HCT116 (cell line): ENCODE measurements at regions not wholly inside any gene's neighbourhood (a gene's known extent, or its start where the extent isn't known, plus 50 kb on each side); places are given as distances from the start of the nearest gene placed in this dataset.

Source experiments
- ATAC-seq: fragments of 200-7000 bp; cut with Tn5 transposase; 2 replicates; pipeline ENCODE4 v1.9.1; 2020; ENCODE audit warnings: mild to moderate bottlenecking, moderate library complexity
- BruUV-seq: library from RNA; stranded (reverse); fragments of 400-500 nt; replicated peaks from 2 replicates; lab custom pipeline; 2021; lab: Mats Ljungman, UMichigan
- CTCF ChIA-PET: fragments of 300-600 bp; sonication (Branson Sonifier 250); formaldehyde crosslinking; loops from one replicate; lab custom pipeline; 2021; ENCODE audit warnings: antibody characterized with exemption; lab: Charles Lee
- POLR2A ChIA-PET: fragments of 300-600, 350-600 bp; sonication (Branson Sonifier 250); formaldehyde crosslinking; loops from one replicate; lab custom pipeline; 2021; ENCODE audit warnings: antibody characterized with exemption; lab: Charles Lee
- RAD21 ChIA-PET, 2 experiments: fragments of 300-600 bp; sonication (Branson Sonifier 250); formaldehyde crosslinking; loops; one replicate each; lab custom pipeline; 2023; ENCODE audit warnings: low total read pairs in 2 of 2; ENCODE audit not compliant: uncharacterized antibody in 2 of 2, unreplicated experiment in 2 of 2, low non-redundant PET in 1 of 2; lab: Charles Lee
- DNase-seq: peaks from one replicate; pipeline ENCODE4 v3.0.0-alpha.2; 2010; ENCODE audit warnings: low read depth, low spot score
- H2AFZ ChIP-seq: fragments of 200-600 bp; shearing (Covaris generic), sonication (generic); 2 replicates; pipeline ENCODE4 v1.6.1; 2017; ENCODE audit warnings: low read depth, mixed run types, mixed read lengths, antibody characterized with exemption, low read length; ENCODE audit not compliant: poor library complexity, severe bottlenecking
- H3K27ac ChIP-seq: 2 replicates; pipeline ENCODE4 v1.5.1; 2012; ENCODE audit warnings: low read depth, low read length
- H3K27me3 ChIP-seq: fragments of 200-600 bp; sonication (generic); 2 replicates; pipeline ENCODE4 v1.6.1; 2016; ENCODE audit warnings: mixed run types, low read length, mixed read lengths; ENCODE audit not compliant: insufficient read depth
- H3K36me3 ChIP-seq, 2 experiments: fragments of 200-500 bp in 1 of 2; fragments of 200-600 bp in 1 of 2; sonication (Bioruptor generic) in 1 of 2; sonication (generic) in 1 of 2; 2 replicates each; pipeline versions ENCODE4 v1.5.1 to v1.6.1; 2014 to 2016; ENCODE audit warnings: low read length in 2 of 2, inconsistent platforms in 1 of 2, mixed read lengths in 1 of 2, mixed run types in 1 of 2; ENCODE audit not compliant: insufficient read depth in 2 of 2, control insufficient read depth in 1 of 2
- H3K4me1 ChIP-seq, 2 experiments: fragments of 200-600 bp in 1 of 2; sonication (generic) in 1 of 2; 2 replicates each; pipeline versions ENCODE4 v1.5.1 to v1.6.1; 2012 to 2017; ENCODE audit warnings: low read length in 2 of 2, inconsistent platforms in 1 of 2, mild to moderate bottlenecking in 1 of 2, mixed read lengths in 1 of 2, mixed run types in 1 of 2, moderate library complexity in 1 of 2; ENCODE audit not compliant: insufficient read depth in 2 of 2, control insufficient read depth in 1 of 2
- H3K4me2 ChIP-seq: fragments of 200-600 bp; sonication (generic); 2 replicates; pipeline ENCODE4 v1.6.1; 2017; ENCODE audit warnings: mixed run types, low read length, mixed read lengths
- H3K4me3 ChIP-seq, 2 experiments: fragments of 200-600 bp in 1 of 2; sonication (generic) in 1 of 2; replicated peaks in 1 of 2; 2 replicates each; pipeline ENCODE4 v1.5.1; 2011 to 2016; ENCODE audit warnings: low read length in 2 of 2, control low read depth in 1 of 2, low read depth in 1 of 2, mild to moderate bottlenecking in 1 of 2, mixed read lengths in 1 of 2, mixed run types in 1 of 2
- H3K79me2 ChIP-seq: fragments of 200-600 bp; sonication (generic); 2 replicates; pipeline ENCODE4 v1.6.1; 2017; ENCODE audit warnings: mild to moderate bottlenecking, mixed run types, low read length, moderate library complexity, mixed read lengths; ENCODE audit not compliant: insufficient read depth
- H3K9ac ChIP-seq: fragments of 200-600 bp; sonication (generic); 2 replicates; pipeline ENCODE4 v1.6.1; 2016; ENCODE audit warnings: low read length, mixed read lengths
- H3K9me2 ChIP-seq: fragments of 200-600 bp; sonication (generic), shearing (Covaris generic); 2 replicates; pipeline ENCODE4 v1.6.1; 2017; ENCODE audit warnings: mixed run types, mild to moderate bottlenecking, moderate library complexity; ENCODE audit not compliant: insufficient read depth
- H3K9me3 ChIP-seq, 2 experiments: fragments of 200-500 bp in 1 of 2; fragments of 200-600 bp in 1 of 2; sonication (Bioruptor generic) in 1 of 2; sonication (generic) in 1 of 2; 2 replicates each; pipeline ENCODE4 v1.6.1; 2014 to 2017; ENCODE audit warnings: low read length in 2 of 2, mixed read lengths in 2 of 2, inconsistent platforms in 1 of 2, low read depth in 1 of 2, mild to moderate bottlenecking in 1 of 2, mixed run types in 1 of 2, moderate library complexity in 1 of 2; ENCODE audit not compliant: control insufficient read depth in 1 of 2, insufficient read depth in 1 of 2
- H4K20me1 ChIP-seq: fragments of 200-600 bp; sonication (generic), shearing (Covaris generic); 2 replicates; pipeline ENCODE4 v1.6.1; 2017; ENCODE audit warnings: mixed run types, mild to moderate bottlenecking, moderate library complexity; ENCODE audit not compliant: insufficient read depth
- ATF3 ChIP-seq: IDR thresholded peaks from 2 replicates; pipeline ENCODE4 v1.6.1; 2012
- CTCF ChIP-seq, 3 experiments: fragments of 200-600 bp in 1 of 3; sonication (generic) in 1 of 3; IDR thresholded peaks in 2 of 3; conservative IDR thresholded peaks in 1 of 3; 2 replicates each; pipeline ENCODE4 v1.5.1; 2012 to 2017; ENCODE audit warnings: low read depth in 2 of 3, low read length in 2 of 3, antibody characterized with exemption in 1 of 3, borderline replicate concordance in 1 of 3, control low read depth in 1 of 3, mild to moderate bottlenecking in 1 of 3, mixed read lengths in 1 of 3, mixed run types in 1 of 3, moderate library complexity in 1 of 3; ENCODE audit not compliant: insufficient read depth in 1 of 3
- EGR1 ChIP-seq: IDR thresholded peaks from 2 replicates; pipeline ENCODE4 v1.6.1; 2012; ENCODE audit warnings: low read depth
- ELF1 ChIP-seq: IDR thresholded peaks from 2 replicates; pipeline ENCODE4 v1.6.1; 2012; ENCODE audit warnings: low read depth, borderline replicate concordance
- EZH2phosphoT487 ChIP-seq: fragments of 200-600 bp; IDR thresholded peaks from 2 replicates; pipeline ENCODE4 v1.6.1; 2018; ENCODE audit warnings: antibody characterized with exemption, borderline replicate concordance
- FOSL1 ChIP-seq: IDR thresholded peaks from 2 replicates; pipeline ENCODE4 v1.6.1; 2012; ENCODE audit warnings: low read depth
- JUND ChIP-seq: IDR thresholded peaks from 2 replicates; pipeline ENCODE4 v1.6.1; 2012
- MAX ChIP-seq: IDR thresholded peaks from 2 replicates; pipeline ENCODE4 v1.6.1; 2012
- POLR2AphosphoS5 ChIP-seq: IDR thresholded peaks from 2 replicates; pipeline ENCODE4 v1.6.1; 2011; ENCODE audit warnings: mild to moderate bottlenecking, low read depth, low read length, moderate library complexity
- RAD21 ChIP-seq: IDR thresholded peaks from 2 replicates; pipeline ENCODE4 v1.6.1; 2012; ENCODE audit warnings: low read depth, mild to moderate bottlenecking
- REST ChIP-seq: IDR thresholded peaks from 2 replicates; pipeline ENCODE4 v1.6.1; 2012; ENCODE audit warnings: low read depth
- SIN3A ChIP-seq: IDR thresholded peaks from 2 replicates; pipeline ENCODE4 v1.6.1; 2012; ENCODE audit warnings: low read depth
- SP1 ChIP-seq: IDR thresholded peaks from 2 replicates; pipeline ENCODE4 v1.6.1; 2012; ENCODE audit warnings: low read depth
- SRF ChIP-seq: IDR thresholded peaks from 2 replicates; pipeline ENCODE4 v1.6.1; 2012; ENCODE audit warnings: low read depth
- YY1 ChIP-seq: IDR thresholded peaks from 2 replicates; pipeline ENCODE4 v1.6.1; 2011; ENCODE audit warnings: low read length, low read depth, moderate library complexity, mild to moderate bottlenecking; ENCODE audit not compliant: insufficient replicate concordance; ENCODE audit errors: extremely low read depth
- ZBTB33 ChIP-seq: IDR thresholded peaks from 2 replicates; pipeline ENCODE4 v1.6.1; 2011; ENCODE audit warnings: mild to moderate bottlenecking, low read length, moderate library complexity; ENCODE audit not compliant: insufficient replicate concordance; ENCODE audit errors: extremely low read depth
- ZNF274 ChIP-seq: fragments of 200-500 bp; sonication (Bioruptor generic); IDR thresholded peaks from 2 replicates; pipeline ENCODE4 v1.6.1; 2014; ENCODE audit warnings: mild to moderate bottlenecking, low read depth, low read length, inconsistent platforms
- intact Hi-C: fragments of 100-400 bp; cut with micrococcal nuclease; formaldehyde crosslinking; loops from 2 replicates; pipeline ENCODE4 v1.10.0; 2022

- Histone ChIP-seq H3K27ac (no peak overlapping the region), H4K20me1 (no peaks in the 10 kb centered on the region), H3K4me1 (no peaks in the 10 kb centered on the region), H3K4me2 (no peak overlapping the region), H3K4me3 (no peak overlapping the region), H3K36me3 (no peaks in the 10 kb centered on the region), H3K9ac (no peak overlapping the region), H3K9me3 (no peaks in the 10 kb centered on the region; a peak in 1 of 4 replicates), H3K79me2 (no peaks in the 10 kb centered on the region), H2AFZ (no peak overlapping the region), H3K9me2 (no peaks in the 10 kb centered on the region), H3K27me3 (no peaks in the 10 kb centered on the region)
- CTCF ChIA-PET = no interaction called here
- BruUV-seq = no TSS peak
- RAD21 ChIA-PET = no interaction called here
- intact Hi-C loops = no loop called here
- no peak for DNase-seq
- TF ChIP-seq REST = no peak
- TF ChIP-seq SP1 = no peak
- TF ChIP-seq ATF3 = no peak
- TF ChIP-seq ZBTB33 = no peak
- no peak for TF ChIP-seq ZNF274
- no peak for TF ChIP-seq EZH2phosphoT487
- TF ChIP-seq FOSL1 = no peak
- TF ChIP-seq SRF = no peak
- TF ChIP-seq CTCF (IDR thresholded peaks at IDR 0.05 in 2 of 3, conservative IDR thresholded peaks at IDR 0.05 in 1 of 3; ENCODE audit: borderline replicate concordance in 1 of 3, insufficient read depth in 1 of 3, low read depth in 2 of 3, low read length in 2 of 3) = no peak
- no peak for TF ChIP-seq SIN3A
- no peak for TF ChIP-seq JUND
- no peak for TF ChIP-seq ELF1
- TF ChIP-seq RAD21 = no peak
- no peak for TF ChIP-seq MAX
- no peak for TF ChIP-seq YY1
- TF ChIP-seq EGR1 = no peak
- TF ChIP-seq POLR2AphosphoS5 = no peak
- POLR2A ChIA-PET = no interaction called here
- ATAC-seq = no peak
Observed at GRCh38 chr20:40176098-40176841, 512.8 kb downstream of the MAFB start.
